Activated T-helper 2 cell treated with anti-CD3 and anti-CD28 coated beads, Interferon-gamma antibody, Interleukin-2, Interleukin-4, amounts not matched to agents 10 μg/mL and 5 μg/mL and 100 μg/mL, durations not matched to agents 14 hours and 24 hours and 36 hours (primary cell): ENCODE measurements at regions not wholly inside any gene's neighbourhood (a gene's known extent, or its start where the extent isn't known, plus 50 kb on each side); places are given as distances from the start of the nearest gene placed in this dataset.

Experiments used
- DNase-seq: peaks from one replicate; pipeline ENCODE4 v3.0.0; 2021; ENCODE audit warnings: low spot score
- H3K27ac Mint-ChIP-seq: one replicate; pipeline ENCODE4 v1.8.0; 2021; ENCODE audit warnings: mixed read lengths
- H3K27me3 Mint-ChIP-seq: one replicate; pipeline ENCODE4 v1.8.0; 2021; ENCODE audit warnings: low read depth, mixed read lengths
- H3K36me3 Mint-ChIP-seq: one replicate; pipeline ENCODE4 v1.8.0; 2021; ENCODE audit warnings: low read depth, mixed read lengths
- H3K4me1 Mint-ChIP-seq: one replicate; pipeline ENCODE4 v1.8.0; 2021; ENCODE audit warnings: low read depth, mixed read lengths
- H3K4me3 Mint-ChIP-seq: one replicate; pipeline ENCODE4 v1.8.0; 2021; ENCODE audit warnings: low read depth, mild to moderate bottlenecking, moderate library complexity, mixed read lengths
- H3K9me3 Mint-ChIP-seq: one replicate; pipeline ENCODE4 v1.8.0; 2021; ENCODE audit warnings: mixed read lengths
- intact Hi-C: fragments of 100-400 bp; cut with micrococcal nuclease; formaldehyde crosslinking; loops from one replicate; pipeline ENCODE4 v1.15.1; 2023

DNA sequence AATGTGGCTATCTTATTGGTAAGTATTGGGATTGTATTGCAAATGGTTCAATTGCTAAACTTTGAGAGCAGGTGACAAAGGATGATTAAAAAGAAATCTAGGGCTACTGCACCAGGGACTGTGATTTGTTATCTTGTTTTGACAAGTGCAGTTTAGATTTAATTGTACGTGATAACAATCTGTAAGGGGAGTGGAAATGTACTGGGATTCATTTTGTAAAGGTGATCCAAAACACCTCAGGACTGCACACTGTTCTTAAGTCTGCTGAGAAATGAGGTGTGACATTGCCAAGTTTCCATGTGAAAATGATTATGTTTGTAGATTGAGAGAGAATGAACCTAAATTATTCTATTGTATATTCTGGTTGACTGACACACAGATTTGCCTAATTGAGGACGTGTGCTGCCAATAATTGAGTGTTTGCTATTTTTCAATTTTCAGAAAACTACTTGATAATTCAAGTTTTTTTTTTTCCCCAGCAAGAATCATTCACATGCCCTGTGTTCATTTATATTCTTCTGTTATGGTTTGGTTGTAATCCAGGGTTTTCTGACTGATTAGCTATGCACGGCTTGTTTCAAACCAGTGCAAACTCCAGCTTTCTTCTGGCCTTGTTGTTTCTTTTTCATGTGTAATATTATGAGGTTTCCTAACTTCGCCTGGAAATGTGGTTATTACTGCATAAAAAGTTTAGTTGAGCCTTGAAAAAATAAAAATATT lies 308.0 kb downstream of the OLFM4 start:
- no peaks in the 10 kb centered on the region for H3K4me1 Mint-ChIP-seq
- no peak overlapping the region for H3K4me3 Mint-ChIP-seq
- no peak overlapping the region for H3K27ac Mint-ChIP-seq
- no peak for DNase-seq
- no peaks in the 10 kb centered on the region for H3K36me3 Mint-ChIP-seq
- H3K27me3 Mint-ChIP-seq, result no peaks in the 10 kb centered on the region
- H3K9me3 Mint-ChIP-seq, result peaks cover 15% of the 10 kb centered on the region
- intact Hi-C loops, result no loop called here

DNA sequence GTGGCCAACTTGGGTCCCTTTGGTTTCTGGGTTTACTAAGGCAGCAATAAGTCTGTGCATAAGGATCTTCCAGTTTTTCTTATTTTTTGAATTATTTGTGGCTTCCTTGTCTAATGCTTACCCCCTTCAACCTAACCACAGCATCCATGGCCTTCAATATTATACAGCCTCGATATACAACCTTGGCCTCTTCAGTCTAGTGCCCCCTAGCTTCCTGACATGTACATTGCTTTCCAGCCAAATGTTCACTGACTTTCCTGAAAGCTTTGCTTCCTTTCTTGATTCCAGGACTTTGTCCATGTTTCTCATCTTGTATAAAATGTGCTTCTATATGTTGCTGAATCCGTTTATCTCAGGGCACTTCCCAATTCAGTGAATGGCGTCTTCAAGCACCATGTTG lies 310.1 kb downstream of the OLFM4 start:
- peaks cover 15% of the 10 kb centered on the region for H3K9me3 Mint-ChIP-seq

DNA sequence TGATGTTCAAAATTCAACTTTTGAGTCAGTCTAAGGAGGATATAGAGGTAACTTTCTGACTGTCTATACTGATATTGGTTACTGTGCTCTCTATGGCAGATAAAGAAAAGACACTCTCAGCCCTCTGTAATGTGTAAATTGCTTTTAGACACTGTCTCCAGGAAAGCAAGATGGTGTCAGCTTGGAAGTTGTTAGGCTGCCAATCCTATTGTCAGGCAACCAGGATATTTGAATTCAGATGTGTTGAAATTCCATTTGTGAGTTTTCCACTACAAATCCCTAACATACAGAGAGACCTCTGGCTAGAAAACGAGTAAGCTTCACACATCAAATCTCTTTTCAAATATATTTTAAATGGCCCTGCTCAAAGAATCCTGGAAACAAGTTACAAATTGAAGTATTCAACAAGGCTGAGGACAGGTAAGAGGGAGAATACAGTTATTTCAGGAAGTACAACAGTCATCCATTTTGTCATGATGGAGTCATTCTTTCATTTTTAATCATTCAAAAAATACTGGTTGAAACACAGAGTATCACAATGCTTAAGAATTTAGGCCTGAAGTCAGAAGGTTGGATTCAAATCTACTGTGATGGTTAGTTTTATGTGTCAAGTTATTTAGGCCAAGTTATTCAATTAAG lies 312.0 kb downstream of the OLFM4 start:
- no peak overlapping the region for H3K4me3 Mint-ChIP-seq
- intact Hi-C loops, result no loop called here
- no peak for DNase-seq
- peaks cover 15% of the 10 kb centered on the region for H3K9me3 Mint-ChIP-seq
- H3K4me1 Mint-ChIP-seq, result no peaks in the 10 kb centered on the region
- H3K27ac Mint-ChIP-seq, result no peak overlapping the region
- no peaks in the 10 kb centered on the region for H3K36me3 Mint-ChIP-seq
- no peaks in the 10 kb centered on the region for H3K27me3 Mint-ChIP-seq

More for the DNA sequence above, 310.1 kb downstream of the OLFM4 start:
- no peaks in the 10 kb centered on the region for H3K27me3 Mint-ChIP-seq
- DNase-seq, result no peak
- H3K27ac Mint-ChIP-seq, result no peak overlapping the region
- no peak overlapping the region for H3K4me3 Mint-ChIP-seq
- intact Hi-C loops, result no loop called here
- H3K4me1 Mint-ChIP-seq, result no peaks in the 10 kb centered on the region
- H3K36me3 Mint-ChIP-seq, result no peaks in the 10 kb centered on the region

DNA sequence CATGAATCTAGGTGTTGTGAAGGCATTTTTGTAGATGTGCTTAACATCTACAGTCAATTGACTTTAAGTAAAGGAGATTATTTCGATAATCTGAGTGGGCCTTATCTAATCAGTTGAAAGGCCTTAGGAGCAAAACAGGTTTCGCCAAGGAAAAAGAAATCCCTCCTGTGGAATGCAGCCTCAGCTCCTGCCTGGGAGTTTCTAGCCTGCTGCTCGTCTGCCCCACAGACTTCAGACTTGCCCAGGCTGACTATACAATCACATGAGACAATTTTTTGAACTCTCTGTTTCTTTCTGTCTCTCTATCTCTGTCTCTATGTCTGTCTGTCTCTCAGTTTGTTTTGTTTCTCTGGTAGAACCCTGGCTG lies 312.5 kb downstream of the OLFM4 start:
- no peak overlapping the region for H3K27ac Mint-ChIP-seq
- H3K4me1 Mint-ChIP-seq, result no peaks in the 10 kb centered on the region
- H3K27me3 Mint-ChIP-seq, result no peaks in the 10 kb centered on the region
- no peaks in the 10 kb centered on the region for H3K36me3 Mint-ChIP-seq
- peaks cover 15% of the 10 kb centered on the region for H3K9me3 Mint-ChIP-seq
- DNase-seq, result no peak
- no peak overlapping the region for H3K4me3 Mint-ChIP-seq
- intact Hi-C loops, result no loop called here

DNA sequence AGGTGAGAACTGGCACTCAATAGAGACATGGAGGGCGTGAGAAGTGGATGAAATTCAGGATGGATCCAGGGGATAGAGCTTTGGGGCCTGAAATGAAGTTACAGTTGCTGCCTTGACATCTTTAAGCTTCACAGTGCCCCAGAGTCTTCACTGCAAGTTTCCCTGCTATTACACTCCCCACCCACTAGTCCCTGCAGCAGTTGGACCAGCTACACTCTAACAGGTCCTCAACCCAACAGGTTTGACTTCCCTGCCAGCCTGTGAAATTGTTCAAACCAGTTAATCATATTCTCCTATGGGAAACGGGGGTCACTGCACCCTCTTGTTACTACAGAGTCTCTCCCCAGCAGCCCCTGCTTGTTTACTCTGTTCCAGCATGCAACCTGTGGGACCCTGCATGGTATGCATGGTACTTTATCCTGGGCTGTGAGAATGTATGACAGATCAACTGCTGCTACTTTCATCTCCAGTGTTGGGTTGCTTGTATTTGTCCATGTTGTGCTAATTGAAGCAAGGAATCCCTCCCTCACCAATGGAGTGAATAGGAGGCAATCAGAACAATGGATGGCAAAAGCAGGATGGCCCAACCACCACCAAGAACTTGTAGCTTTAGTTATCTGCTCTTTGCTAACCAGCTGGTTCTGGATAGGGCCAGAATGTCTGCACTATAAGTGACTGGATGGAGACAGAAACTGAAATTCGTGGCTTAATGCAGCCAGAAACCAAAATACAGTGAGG lies 314.2 kb downstream of the OLFM4 start:
- H3K27me3 Mint-ChIP-seq, result no peaks in the 10 kb centered on the region
- no peak overlapping the region for H3K4me3 Mint-ChIP-seq
- H3K27ac Mint-ChIP-seq, result no peak overlapping the region
- H3K9me3 Mint-ChIP-seq, result peaks cover 20% of the 10 kb centered on the region
- DNase-seq, result no peak
- no peaks in the 10 kb centered on the region for H3K36me3 Mint-ChIP-seq
- intact Hi-C loops, result no loop called here
- H3K4me1 Mint-ChIP-seq, result no peaks in the 10 kb centered on the region

DNA sequence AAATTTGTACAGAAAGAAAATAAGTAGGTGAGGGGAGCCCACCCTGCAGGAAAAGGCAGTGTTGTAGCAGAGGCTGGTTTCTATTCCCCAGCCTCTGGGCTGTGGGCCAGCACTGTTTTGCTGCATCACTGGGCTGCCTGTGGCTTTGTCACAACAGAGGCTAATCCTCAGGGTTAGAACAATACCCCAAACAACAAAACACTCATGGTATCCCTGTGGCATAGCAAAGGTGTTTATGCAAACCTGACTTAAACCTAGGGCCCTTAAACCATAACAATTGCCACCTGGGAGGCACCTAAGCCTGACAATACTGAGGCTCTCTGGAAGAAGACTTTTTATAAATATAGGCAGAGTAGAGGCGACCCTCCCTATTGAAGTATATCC lies 314.7 kb downstream of the OLFM4 start:
- no peaks in the 10 kb centered on the region for H3K4me1 Mint-ChIP-seq
- intact Hi-C loops, result no loop called here
- H3K27ac Mint-ChIP-seq, result no peak overlapping the region
- DNase-seq, result no peak
- H3K27me3 Mint-ChIP-seq, result no peaks in the 10 kb centered on the region
- no peak overlapping the region for H3K4me3 Mint-ChIP-seq
- no peaks in the 10 kb centered on the region for H3K36me3 Mint-ChIP-seq
- peaks cover 20% of the 10 kb centered on the region for H3K9me3 Mint-ChIP-seq

DNA sequence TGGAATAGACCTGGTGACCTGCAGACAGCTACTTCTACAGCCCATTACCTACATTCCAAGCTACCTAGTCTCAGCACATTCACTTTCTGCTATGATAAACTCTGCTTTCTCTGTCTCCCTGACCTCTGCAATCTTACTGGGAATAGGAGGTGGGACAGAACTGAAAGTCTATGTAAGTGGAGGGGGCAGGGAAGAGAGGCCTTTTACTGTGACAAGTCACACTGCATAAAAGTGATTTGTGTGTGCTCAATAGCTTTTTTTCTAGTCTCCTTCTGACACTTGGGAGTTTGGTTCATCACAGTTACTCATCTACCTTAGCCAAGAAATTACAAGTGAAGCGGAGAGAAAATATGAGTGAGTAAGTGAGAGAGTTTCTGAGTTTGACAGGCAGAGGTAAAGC lies 322.4 kb downstream of the OLFM4 start:
- peaks cover 4% of the 10 kb centered on the region for H3K9me3 Mint-ChIP-seq
- H3K36me3 Mint-ChIP-seq, result no peaks in the 10 kb centered on the region
- H3K27ac Mint-ChIP-seq, result no peak overlapping the region
- no peak overlapping the region for H3K4me3 Mint-ChIP-seq
- no peaks in the 10 kb centered on the region for H3K4me1 Mint-ChIP-seq
- intact Hi-C loops, result no loop called here
- no peak for DNase-seq
- H3K27me3 Mint-ChIP-seq, result no peaks in the 10 kb centered on the region

DNA sequence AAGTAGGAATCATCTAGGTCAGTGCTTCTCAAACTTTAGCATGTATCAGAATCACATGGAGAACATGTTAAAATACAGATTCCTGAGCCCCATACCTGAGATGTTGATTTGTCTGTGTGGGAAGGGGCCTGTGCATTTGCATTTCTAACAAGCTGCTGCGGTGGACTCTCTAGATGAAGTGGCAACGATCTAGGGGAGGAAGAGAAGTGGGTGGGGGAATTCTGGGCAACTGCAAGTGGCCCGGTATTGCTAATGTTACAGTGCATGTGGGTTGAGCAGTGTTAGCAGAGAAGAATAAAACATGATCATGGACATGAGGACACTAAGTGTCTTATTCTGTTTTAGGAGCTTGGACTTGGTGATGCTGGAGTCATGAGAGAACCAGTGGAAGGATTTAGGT lies 329.0 kb downstream of the OLFM4 start:
- Mint-ChIP-seq H3K27ac (no peak overlapping the region), H3K4me1 (no peaks in the 10 kb centered on the region), H3K36me3 (no peaks in the 10 kb centered on the region), H3K27me3 (no peaks in the 10 kb centered on the region), H3K4me3 (no peak overlapping the region), H3K9me3 (no peaks in the 10 kb centered on the region)
- intact Hi-C loops, result no loop called here
- no peak for DNase-seq

DNA sequence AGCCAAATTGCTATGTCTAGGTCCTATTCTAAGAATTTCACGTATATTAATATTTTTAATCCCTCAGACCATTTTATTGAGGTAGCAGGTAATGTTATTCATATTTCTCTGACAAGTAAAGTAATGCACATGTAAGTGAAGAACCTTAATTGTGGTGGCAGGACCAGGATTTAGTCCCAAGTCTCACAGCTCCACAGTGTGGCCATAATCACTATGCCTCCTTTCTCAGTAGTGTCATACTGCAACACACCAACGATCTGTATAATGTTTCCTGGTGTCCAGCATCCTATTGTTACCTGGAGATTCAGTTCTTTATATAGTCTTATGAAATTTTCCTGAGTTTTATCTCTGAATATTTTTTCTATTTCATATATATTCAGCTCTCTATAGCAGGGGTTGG lies 340.3 kb downstream of the OLFM4 start:
- Mint-ChIP-seq H3K36me3 (no peaks in the 10 kb centered on the region), H3K9me3 (no peaks in the 10 kb centered on the region), H3K4me3 (no peak overlapping the region), H3K27me3 (no peaks in the 10 kb centered on the region), H3K27ac (no peak overlapping the region), H3K4me1 (no peaks in the 10 kb centered on the region)
- no peak for DNase-seq
- intact Hi-C loops, result no loop called here

DNA sequence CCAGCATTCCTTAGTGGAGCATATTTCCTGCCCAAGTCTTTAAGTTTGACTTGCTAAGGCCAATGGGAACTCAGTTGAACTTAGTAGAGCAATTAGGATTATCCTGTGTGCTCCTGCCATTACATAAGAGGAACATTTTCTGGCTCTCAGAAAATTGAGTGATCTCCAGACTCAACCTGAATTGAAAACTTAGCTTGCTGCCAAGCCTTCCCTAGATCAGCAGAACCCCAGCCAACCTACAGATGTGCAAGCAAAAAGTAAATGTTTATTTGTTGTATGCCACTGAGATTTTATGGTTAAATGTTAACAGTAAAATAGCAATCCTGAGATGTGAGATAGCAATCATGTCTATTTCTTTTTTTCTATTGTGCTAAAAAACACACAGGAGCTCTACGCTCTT lies 350.9 kb downstream of the OLFM4 start:
- DNase-seq, result no peak
- Mint-ChIP-seq H3K27me3 (no peaks in the 10 kb centered on the region), H3K9me3 (peaks cover 7% of the 10 kb centered on the region), H3K4me3 (no peak overlapping the region), H3K36me3 (no peaks in the 10 kb centered on the region), H3K4me1 (no peaks in the 10 kb centered on the region), H3K27ac (no peak overlapping the region)
- intact Hi-C loops, result no loop called here

DNA sequence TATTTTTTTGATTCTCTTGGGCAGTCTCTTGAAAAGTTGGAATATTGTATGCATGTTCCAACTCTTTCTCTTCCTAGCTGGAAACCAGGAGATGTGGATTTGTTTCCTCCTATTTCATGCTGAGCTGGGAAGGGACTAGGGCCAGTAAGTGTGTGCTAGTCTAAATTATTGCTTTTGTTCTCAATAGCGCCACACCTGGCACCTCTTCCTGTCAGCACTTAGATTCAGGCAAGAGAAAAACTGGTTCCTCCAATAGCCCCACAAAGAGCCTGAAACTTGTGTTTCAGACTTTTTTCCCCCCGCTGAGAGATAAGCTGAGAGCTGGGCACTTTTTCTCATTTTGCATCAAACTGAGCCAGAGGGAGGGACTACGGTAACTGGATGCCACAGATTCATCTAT lies 353.4 kb downstream of the OLFM4 start:
- intact Hi-C loops, result no loop called here
- Mint-ChIP-seq H3K27ac (no peak overlapping the region), H3K4me1 (no peaks in the 10 kb centered on the region), H3K4me3 (no peak overlapping the region), H3K36me3 (no peaks in the 10 kb centered on the region), H3K9me3 (peaks cover 15% of the 10 kb centered on the region), H3K27me3 (no peaks in the 10 kb centered on the region)
- DNase-seq, result no peak

DNA sequence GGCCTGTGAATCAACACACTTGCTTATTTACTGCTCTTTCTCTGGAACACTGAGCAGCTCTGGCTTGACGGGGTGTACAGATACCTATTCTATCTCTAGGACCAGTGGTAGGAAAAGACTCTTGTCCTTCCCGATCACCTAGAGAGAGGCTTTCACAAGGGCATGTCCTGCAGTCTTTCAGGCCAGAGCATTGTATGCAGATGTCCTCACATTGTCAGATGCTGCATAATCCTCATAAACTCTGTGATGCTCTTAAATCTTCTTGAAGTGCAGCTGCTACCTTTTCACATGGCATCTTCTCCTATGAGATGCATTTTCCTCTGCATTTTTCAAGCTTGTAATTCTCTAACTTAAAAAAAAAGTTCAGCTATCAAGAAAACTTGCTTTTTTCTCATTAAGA lies 369.4 kb downstream of the OLFM4 start:
- no peak overlapping the region for H3K4me3 Mint-ChIP-seq
- intact Hi-C loops, result no loop called here
- no peaks in the 10 kb centered on the region for H3K4me1 Mint-ChIP-seq
- DNase-seq, result no peak
- no peak overlapping the region for H3K27ac Mint-ChIP-seq
- no peaks in the 10 kb centered on the region for H3K27me3 Mint-ChIP-seq
- no peaks in the 10 kb centered on the region for H3K36me3 Mint-ChIP-seq
- H3K9me3 Mint-ChIP-seq, result peaks cover 13% of the 10 kb centered on the region

DNA sequence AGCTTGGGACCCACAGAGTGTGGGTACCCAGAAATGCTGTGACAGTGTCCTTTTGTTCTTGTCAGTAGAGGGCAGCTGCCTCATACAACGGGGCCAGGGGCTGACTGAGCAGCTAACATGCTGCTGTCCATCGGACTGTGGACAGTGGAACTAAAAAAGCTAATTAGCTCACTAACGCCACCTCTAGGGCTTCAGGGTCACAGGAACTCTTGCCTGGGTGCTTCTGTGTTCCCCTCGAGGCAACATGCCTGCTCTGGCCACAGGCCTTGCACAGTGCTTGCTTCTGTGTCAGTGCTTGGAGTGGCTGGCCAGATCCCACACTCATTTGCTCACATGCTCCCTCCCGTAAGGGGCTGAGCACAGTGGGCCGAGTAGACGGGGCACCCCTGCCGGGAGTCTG lies 377.0 kb downstream of the OLFM4 start:
- Mint-ChIP-seq H3K36me3 (no peaks in the 10 kb centered on the region), H3K27ac (no peak overlapping the region)

More for the DNA sequence above, 377.0 kb downstream of the OLFM4 start:
- DNase-seq, result no peak
- H3K4me1 Mint-ChIP-seq, result no peaks in the 10 kb centered on the region
- intact Hi-C loops, result no loop called here
- no peaks in the 10 kb centered on the region for H3K9me3 Mint-ChIP-seq
- H3K4me3 Mint-ChIP-seq, result no peak overlapping the region
- H3K27me3 Mint-ChIP-seq, result no peaks in the 10 kb centered on the region
